HepG2 (cell line): ENCODE measurements at regions not wholly inside any gene's neighbourhood (a gene's known extent, or its start where the extent isn't known, plus 50 kb on each side); places are given as distances from the start of the nearest gene placed in this dataset.

Experiments
- ATAC-seq: fragments of 200-7000 bp; cut with Tn5 transposase; 3 replicates; pipeline ENCODE4 v1.9.1; 2020; ENCODE audit warnings: mild to moderate bottlenecking, moderate library complexity
- BruUV-seq: library from RNA; stranded (reverse); fragments of 400-500 nt; replicated peaks from 2 replicates; lab custom pipeline; 2021; lab: Mats Ljungman, UMichigan
- CTCF ChIA-PET: fragments of 300-600 bp; formaldehyde crosslinking; extraction: SDS; loops from one replicate; lab custom pipeline; 2021; ENCODE audit warnings: low total read pairs, inconsistent platforms, low intra/inter-chr PET ratio; lab: Yijun Ruan, JAX
- POLR2A ChIA-PET: fragments of 350-600 bp; sonication (Branson Sonifier 250); formaldehyde crosslinking; loops from one replicate; lab custom pipeline; 2020; ENCODE audit warnings: antibody characterized with exemption, inconsistent platforms; lab: Yijun Ruan, JAX
- DNase-seq: peaks from one replicate; pipeline ENCODE4 v3.0.0-alpha.2; 2015; ENCODE audit warnings: low spot score
- FAIRE-seq: peaks from 3 replicates; lab custom pipeline; 2011; peaks lifted over from hg19 to GRCh38; lab: Jason Lieb, UNC
- H2AFZ ChIP-seq: one replicate; pipeline ENCODE4 v1.6.1; 2011; ENCODE audit warnings: low read length, inconsistent platforms
- H3K27ac ChIP-seq: fragments of 300-600 bp; 3 replicates; pipeline ENCODE4 v1.8.0; 2011; ENCODE audit warnings: mixed run types, mild to moderate bottlenecking, mixed read lengths, low read length, inconsistent platforms; ENCODE audit not compliant: insufficient read depth; ENCODE audit errors: extremely low read length
- H3K27me3 ChIP-seq, 2 experiments: fragments of 200-600 bp in 1 of 2; 2 replicates in 1 of 2; 3 replicates in 1 of 2; pipeline versions ENCODE4 v1.6.0 to v1.8.0; 2011; ENCODE audit warnings: low read length in 2 of 2, mild to moderate bottlenecking in 2 of 2, moderate library complexity in 2 of 2, inconsistent platforms in 1 of 2; ENCODE audit not compliant: insufficient read depth in 2 of 2, control insufficient read depth in 1 of 2
- H3K36me3 ChIP-seq, 2 experiments: fragments of 200-600 bp in 1 of 2; replicated peaks in 1 of 2; 2 replicates in 1 of 2; 3 replicates in 1 of 2; pipeline versions ENCODE4 v1.5.1 to v1.8.0; 2011; ENCODE audit warnings: low read length in 2 of 2, inconsistent platforms in 1 of 2; ENCODE audit not compliant: insufficient read depth in 2 of 2, control insufficient read depth in 1 of 2
- H3K4me1 ChIP-seq: 2 replicates; pipeline ENCODE4 v1.5.1; 2012; ENCODE audit warnings: low read length, inconsistent platforms; ENCODE audit not compliant: insufficient read depth
- H3K4me2 ChIP-seq: 2 replicates; pipeline ENCODE4 v1.6.0; 2011; ENCODE audit warnings: low read depth, low read length, inconsistent platforms
- H3K4me3 ChIP-seq, 3 experiments: fragments of 200-600 bp in 1 of 3; sonication (generic), shearing (Covaris generic) in 1 of 3; replicated peaks in 1 of 3; 2 replicates each; pipeline ENCODE4 v1.5.1; 2011 to 2016; ENCODE audit warnings: low read length in 3 of 3, inconsistent platforms in 2 of 3, low read depth in 2 of 3, mild to moderate bottlenecking in 2 of 3, control low read depth in 1 of 3, mixed read lengths in 1 of 3; ENCODE audit not compliant: insufficient read depth in 1 of 3
- H3K79me2 ChIP-seq: one replicate; pipeline ENCODE4 v1.6.1; 2011; ENCODE audit warnings: low read length, inconsistent platforms; ENCODE audit not compliant: insufficient read depth
- H3K9ac ChIP-seq: 2 replicates; pipeline ENCODE4 v1.6.0; 2011; ENCODE audit warnings: mild to moderate bottlenecking, low read depth, low read length, inconsistent platforms; ENCODE audit not compliant: insufficient read depth
- H3K9me3 ChIP-seq: 2 replicates; pipeline ENCODE4 v1.5.1; 2012; ENCODE audit warnings: mild to moderate bottlenecking, low read length
- H4K20me1 ChIP-seq: 2 replicates; pipeline ENCODE4 v1.6.0; 2011; ENCODE audit warnings: inconsistent platforms, mild to moderate bottlenecking, low read length, moderate library complexity; ENCODE audit not compliant: insufficient read depth
- ATM ChIP-seq: fragments of 450-650 bp; IDR thresholded peaks from 2 replicates; pipeline ENCODE4 v1.7.1; 2017; ENCODE audit warnings: mild to moderate bottlenecking, borderline replicate concordance
- BHLHE40 ChIP-seq: IDR thresholded peaks from 2 replicates; pipeline ENCODE4 v1.6.1; 2011; ENCODE audit warnings: low read length, improper control_type of control experiment
- BRCA1 ChIP-seq: sonication (generic); formaldehyde crosslinking; IDR thresholded peaks from 2 replicates; pipeline ENCODE4 v1.4.0; 2020; ENCODE audit warnings: missing genetic modification reagents
- CEBPB ChIP-seq: IDR thresholded peaks from 2 replicates; pipeline ENCODE4 v1.6.1; 2011; ENCODE audit warnings: low read depth, low read length, improper control_type of control experiment, borderline replicate concordance
- EHMT2 ChIP-seq: fragments of 200-600 bp; sonication (generic); IDR thresholded peaks from 2 replicates; pipeline ENCODE4 v1.7.0; 2017; ENCODE audit warnings: antibody characterized with exemption, low read depth, low read length, borderline replicate concordance
- KDM2A ChIP-seq: sonication (generic); formaldehyde crosslinking; IDR thresholded peaks from 2 replicates; pipeline ENCODE4 v1.4.0; 2020; ENCODE audit warnings: low read depth, missing genetic modification reagents, borderline replicate concordance
- ZNF143 ChIP-seq: sonication (generic); formaldehyde crosslinking; IDR thresholded peaks from 2 replicates; pipeline ENCODE4 v1.4.0; 2020; ENCODE audit warnings: missing genetic modification reagents
- ZNF343 ChIP-seq: sonication (generic); formaldehyde crosslinking; IDR thresholded peaks from 2 replicates; pipeline ENCODE4 v1.4.0; 2020; ENCODE audit warnings: mild to moderate bottlenecking, missing genetic modification reagents
- ZNF784 ChIP-seq: sonication (generic); formaldehyde crosslinking; IDR thresholded peaks from 2 replicates; pipeline ENCODE4 v1.5.1; 2020; ENCODE audit warnings: missing genetic modification reagents, mild to moderate bottlenecking, borderline replicate concordance
- ZNF839 ChIP-seq: sonication (generic); formaldehyde crosslinking; IDR thresholded peaks from 2 replicates; pipeline ENCODE4 v1.4.0; 2020; ENCODE audit warnings: missing genetic modification reagents, mild to moderate bottlenecking, borderline replicate concordance
- WGBS: methylation state at CpG from one replicate; pipeline ENCODE4 v1.1.6; 2017; ENCODE audit warnings: low lambda C conversion rate; 5-methylcytosine and 5-hydroxymethylcytosine counted together
- in situ Hi-C: cut with HindIII; loops from 2 replicates; pipeline ENCODE4 v1.10.0; 2017; ENCODE audit warnings: low pct_unique_long_range_greater_than_20kb; ENCODE audit not compliant: extremely low pct_ligation_motif_present
- intact Hi-C: fragments of 100-400 bp; cut with micrococcal nuclease; formaldehyde crosslinking; loops from one replicate; pipeline ENCODE4 v1.10.0; 2022; ENCODE audit not compliant: unreplicated experiment

- no peaks in the 10 kb centered on the region for H3K36me3 ChIP-seq
- DNase-seq, result no peak
- H3K27me3 ChIP-seq, result peaks cover 0 to 30% of the 10 kb centered on the region in 2 experiments; a peak in 4 of 5 replicates
- BruUV-seq, result no TSS peak
- no peak overlapping the region for H2AFZ ChIP-seq
- ChIA-PET POLR2A (no interaction called here), CTCF (no interaction called here)
- no peaks in the 10 kb centered on the region for H3K9me3 ChIP-seq
- WGBS, result 37% methylated on average over 1 of the region's 1 CpG
- peaks cover 35% of the 10 kb centered on the region for H3K4me1 ChIP-seq
- intact Hi-C loops, result loop anchor here (5.0 kb wide), 1 partner anchor 292 kb away; no protein-coding TSS in a partner anchor
- no peaks in the 10 kb centered on the region for H4K20me1 ChIP-seq
- H3K4me2 ChIP-seq, result no peak overlapping the region
- H3K27ac ChIP-seq, result no peak overlapping the region
- H3K9ac ChIP-seq, result no peak overlapping the region
- TF ChIP-seq ZNF343 (CRISPR knock-in tag) (no peak), ZNF143 (CRISPR knock-in tag) (no peak), ATM (no peak), BRCA1 (CRISPR knock-in tag) (no peak), KDM2A (CRISPR knock-in tag) (no peak), BHLHE40 (no peak), ZNF784 (no peak), CEBPB (no peak), EHMT2 (no peak), ZNF839 (no peak)
- TF ChIP-seq, all 625 proteins: peak for 0
- H3K4me3 ChIP-seq, result no peak overlapping the region
- FAIRE-seq, result no peak
- no peaks in the 10 kb centered on the region for H3K79me2 ChIP-seq
- in situ Hi-C loops, result loop anchor here (5.0 kb wide), 2 partner anchors 352 to 532 kb away; partner anchors contain the start of gene HES1
- ATAC-seq, result no peak
These were observed 191.8 kb downstream of the OPA1 start for GRCh38 chr3:193784822-193785221.
